ENCODE measurements at regions not wholly inside any gene's neighbourhood (a gene's known extent, or its start where the extent isn't known, plus 50 kb on each side); places are given as distances from the start of the nearest gene placed in this dataset.

GRCh38 chr5:61886214-61886613 lies 419.8 kb upstream of the KIF2A start:
- Histone ChIP-seq H3K36me3 (ENCODE audit: control insufficient read depth, insufficient read depth, low read length) (no peaks in the 10 kb centered on the region), H3K27me3 (ENCODE audit: control insufficient read depth, insufficient read depth, low read length) (no peaks in the 10 kb centered on the region), H3K9ac (ENCODE audit: low read length) (no peak overlapping the region), H3K9me3 (ENCODE audit: control insufficient read depth, low read length) (no peaks in the 10 kb centered on the region), H3K4me3 (ENCODE audit: low read length) (no peak overlapping the region), H3K4me1 (ENCODE audit: control insufficient read depth, insufficient read depth, low read length) (no peaks in the 10 kb centered on the region)

- no peak overlapping the region for H3K4me3 ChIP-seq (ENCODE audit: low read length)
- H3K9ac ChIP-seq (ENCODE audit: low read length) = no peak overlapping the region
- H3K4me1 ChIP-seq (ENCODE audit: control insufficient read depth, insufficient read depth, low read length) = no peaks in the 10 kb centered on the region
- H3K36me3 ChIP-seq (ENCODE audit: control insufficient read depth, insufficient read depth, low read length) = no peaks in the 10 kb centered on the region
- H3K9me3 ChIP-seq (ENCODE audit: control insufficient read depth, low read length) = no peaks in the 10 kb centered on the region
- H3K27me3 ChIP-seq (ENCODE audit: control insufficient read depth, insufficient read depth, low read length) = no peaks in the 10 kb centered on the region
Observed at GRCh38 chr5:61887271-61887670, 418.7 kb upstream of the KIF2A start.

- no peaks in the 10 kb centered on the region for H3K27me3 ChIP-seq (ENCODE audit: control insufficient read depth, insufficient read depth, low read length)
- no peak overlapping the region for H3K9ac ChIP-seq (ENCODE audit: low read length)
- H3K36me3 ChIP-seq (ENCODE audit: control insufficient read depth, insufficient read depth, low read length) = no peaks in the 10 kb centered on the region
- H3K9me3 ChIP-seq (ENCODE audit: control insufficient read depth, low read length) = no peaks in the 10 kb centered on the region
- H3K4me3 ChIP-seq (ENCODE audit: low read length) = no peak overlapping the region
- H3K4me1 ChIP-seq (ENCODE audit: control insufficient read depth, insufficient read depth, low read length) = no peaks in the 10 kb centered on the region
Observed at GRCh38 chr5:61894046-61894445, 412.0 kb upstream of the KIF2A start.

GRCh38 chr5:61896811-61897210 lies 409.2 kb upstream of the KIF2A start:
- H3K9me3 ChIP-seq (ENCODE audit: control insufficient read depth, low read length) = no peaks in the 10 kb centered on the region

GRCh38 chr5:61897251-61897650 lies 408.8 kb upstream of the KIF2A start:
- Histone ChIP-seq H3K36me3 (ENCODE audit: control insufficient read depth, insufficient read depth, low read length) (no peaks in the 10 kb centered on the region), H3K4me3 (ENCODE audit: low read length) (no peak overlapping the region), H3K9ac (ENCODE audit: low read length) (no peak overlapping the region), H3K9me3 (ENCODE audit: control insufficient read depth, low read length) (no peaks in the 10 kb centered on the region), H3K27me3 (ENCODE audit: control insufficient read depth, insufficient read depth, low read length) (no peaks in the 10 kb centered on the region), H3K4me1 (ENCODE audit: control insufficient read depth, insufficient read depth, low read length) (no peaks in the 10 kb centered on the region)

More at GRCh38 chr5:61896811-61897210, 409.2 kb upstream of the KIF2A start:
- Histone ChIP-seq H3K4me3 (ENCODE audit: low read length) (no peak overlapping the region), H3K4me1 (ENCODE audit: control insufficient read depth, insufficient read depth, low read length) (no peaks in the 10 kb centered on the region), H3K9ac (ENCODE audit: low read length) (no peak overlapping the region), H3K36me3 (ENCODE audit: control insufficient read depth, insufficient read depth, low read length) (no peaks in the 10 kb centered on the region), H3K27me3 (ENCODE audit: control insufficient read depth, insufficient read depth, low read length) (no peaks in the 10 kb centered on the region)

GRCh38 chr5:61901997-61902396 lies 404.0 kb upstream of the KIF2A start:
- H3K27me3 ChIP-seq (ENCODE audit: control insufficient read depth, insufficient read depth, low read length) = no peaks in the 10 kb centered on the region
- no peak overlapping the region for H3K9ac ChIP-seq (ENCODE audit: low read length)
- no peaks in the 10 kb centered on the region for H3K9me3 ChIP-seq (ENCODE audit: control insufficient read depth, low read length)
- no peaks in the 10 kb centered on the region for H3K36me3 ChIP-seq (ENCODE audit: control insufficient read depth, insufficient read depth, low read length)
- H3K4me3 ChIP-seq (ENCODE audit: low read length) = no peak overlapping the region
- H3K4me1 ChIP-seq (ENCODE audit: control insufficient read depth, insufficient read depth, low read length) = no peaks in the 10 kb centered on the region

GRCh38 chr5:61904730-61905129 lies 401.3 kb upstream of the KIF2A start:
- H3K9me3 ChIP-seq (ENCODE audit: control insufficient read depth, low read length) = no peaks in the 10 kb centered on the region
- H3K4me3 ChIP-seq (ENCODE audit: low read length) = no peak overlapping the region
- no peak overlapping the region for H3K9ac ChIP-seq (ENCODE audit: low read length)
- no peaks in the 10 kb centered on the region for H3K27me3 ChIP-seq (ENCODE audit: control insufficient read depth, insufficient read depth, low read length)
- H3K4me1 ChIP-seq (ENCODE audit: control insufficient read depth, insufficient read depth, low read length) = no peaks in the 10 kb centered on the region
- no peaks in the 10 kb centered on the region for H3K36me3 ChIP-seq (ENCODE audit: control insufficient read depth, insufficient read depth, low read length)

- Histone ChIP-seq H3K4me3 (ENCODE audit: low read length) (no peak overlapping the region), H3K36me3 (ENCODE audit: control insufficient read depth, insufficient read depth, low read length) (no peaks in the 10 kb centered on the region), H3K9ac (ENCODE audit: low read length) (no peak overlapping the region), H3K27me3 (ENCODE audit: control insufficient read depth, insufficient read depth, low read length) (no peaks in the 10 kb centered on the region), H3K4me1 (ENCODE audit: control insufficient read depth, insufficient read depth, low read length) (no peaks in the 10 kb centered on the region), H3K9me3 (ENCODE audit: control insufficient read depth, low read length) (no peaks in the 10 kb centered on the region)
Observed at GRCh38 chr5:61905613-61906012, 400.4 kb upstream of the KIF2A start.

GRCh38 chr5:61906820-61907219 lies 399.2 kb upstream of the KIF2A start:
- no peaks in the 10 kb centered on the region for H3K36me3 ChIP-seq (ENCODE audit: control insufficient read depth, insufficient read depth, low read length)
- H3K9me3 ChIP-seq (ENCODE audit: control insufficient read depth, low read length) = no peaks in the 10 kb centered on the region
- H3K4me1 ChIP-seq (ENCODE audit: control insufficient read depth, insufficient read depth, low read length) = no peaks in the 10 kb centered on the region
- H3K4me3 ChIP-seq (ENCODE audit: low read length) = no peak overlapping the region
- no peaks in the 10 kb centered on the region for H3K27me3 ChIP-seq (ENCODE audit: control insufficient read depth, insufficient read depth, low read length)
- H3K9ac ChIP-seq (ENCODE audit: low read length) = no peak overlapping the region

GRCh38 chr5:61907995-61908394 lies 398.0 kb upstream of the KIF2A start:
- Histone ChIP-seq H3K36me3 (ENCODE audit: control insufficient read depth, insufficient read depth, low read length) (no peaks in the 10 kb centered on the region), H3K27me3 (ENCODE audit: control insufficient read depth, insufficient read depth, low read length) (no peaks in the 10 kb centered on the region), H3K9me3 (ENCODE audit: control insufficient read depth, low read length) (no peaks in the 10 kb centered on the region), H3K4me3 (ENCODE audit: low read length) (no peak overlapping the region), H3K4me1 (ENCODE audit: control insufficient read depth, insufficient read depth, low read length) (no peaks in the 10 kb centered on the region), H3K9ac (ENCODE audit: low read length) (no peak overlapping the region)

- Histone ChIP-seq H3K36me3 (ENCODE audit: control insufficient read depth, insufficient read depth, low read length) (no peaks in the 10 kb centered on the region), H3K27me3 (ENCODE audit: control insufficient read depth, insufficient read depth, low read length) (no peaks in the 10 kb centered on the region), H3K4me3 (ENCODE audit: low read length) (no peak overlapping the region), H3K4me1 (ENCODE audit: control insufficient read depth, insufficient read depth, low read length) (no peaks in the 10 kb centered on the region), H3K9me3 (ENCODE audit: control insufficient read depth, low read length) (no peaks in the 10 kb centered on the region), H3K9ac (ENCODE audit: low read length) (no peak overlapping the region)
Observed at GRCh38 chr5:61910771-61911170, 395.2 kb upstream of the KIF2A start.

GRCh38 chr5:61912559-61912958 lies 393.4 kb upstream of the KIF2A start:
- no peaks in the 10 kb centered on the region for H3K27me3 ChIP-seq (ENCODE audit: control insufficient read depth, insufficient read depth, low read length)
- no peak overlapping the region for H3K4me3 ChIP-seq (ENCODE audit: low read length)

GRCh38 chr5:61915646-61916045 lies 390.4 kb upstream of the KIF2A start:
- no peaks in the 10 kb centered on the region for H3K4me1 ChIP-seq (ENCODE audit: control insufficient read depth, insufficient read depth, low read length)
- H3K36me3 ChIP-seq (ENCODE audit: control insufficient read depth, insufficient read depth, low read length) = no peaks in the 10 kb centered on the region
- H3K27me3 ChIP-seq (ENCODE audit: control insufficient read depth, insufficient read depth, low read length) = no peaks in the 10 kb centered on the region
- H3K9ac ChIP-seq (ENCODE audit: low read length) = no peak overlapping the region
- no peaks in the 10 kb centered on the region for H3K9me3 ChIP-seq (ENCODE audit: control insufficient read depth, low read length)
- H3K4me3 ChIP-seq (ENCODE audit: low read length) = no peak overlapping the region

More at GRCh38 chr5:61912559-61912958, 393.4 kb upstream of the KIF2A start:
- no peaks in the 10 kb centered on the region for H3K9me3 ChIP-seq (ENCODE audit: control insufficient read depth, low read length)
- H3K4me1 ChIP-seq (ENCODE audit: control insufficient read depth, insufficient read depth, low read length) = no peaks in the 10 kb centered on the region
- no peak overlapping the region for H3K9ac ChIP-seq (ENCODE audit: low read length)
- no peaks in the 10 kb centered on the region for H3K36me3 ChIP-seq (ENCODE audit: control insufficient read depth, insufficient read depth, low read length)
